ENCODE measurements at regions not wholly inside any gene's neighbourhood (a gene's known extent, or its start where the extent isn't known, plus 50 kb on each side); places are given as distances from the start of the nearest gene placed in this dataset.

- no peak for DNase-seq
Measured at GRCh38 chrX:109931677-109932076, 71.2 kb upstream of the TMEM164 start.

GRCh38 chrX:109934434-109934833, 68.5 kb upstream of the TMEM164 start:
- no peak for DNase-seq

DNA sequence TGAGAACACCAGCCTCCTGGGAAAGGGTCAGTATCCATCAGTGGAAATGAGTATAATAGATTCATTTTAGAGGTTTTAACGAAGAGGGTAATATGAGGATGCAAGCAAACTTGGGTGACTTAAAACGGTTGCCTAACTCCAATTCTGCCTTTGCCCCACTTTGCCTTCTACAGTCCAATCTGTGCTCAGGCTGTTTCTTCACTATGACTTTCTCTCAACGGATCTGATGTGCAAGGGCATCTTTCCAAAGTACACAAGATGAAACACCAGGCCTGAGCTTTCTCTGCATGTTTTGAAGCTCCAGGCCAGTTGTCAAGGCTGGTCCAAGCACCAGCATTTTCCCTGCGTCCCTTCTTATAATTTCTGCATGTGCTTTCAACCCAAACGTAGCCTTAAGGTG, 68.0 kb upstream of the TMEM164 start:
- no peak for DNase-seq

- no peak for DNase-seq
Measured at GRCh38 chrX:109936114-109936513, 66.8 kb upstream of the TMEM164 start.

DNA sequence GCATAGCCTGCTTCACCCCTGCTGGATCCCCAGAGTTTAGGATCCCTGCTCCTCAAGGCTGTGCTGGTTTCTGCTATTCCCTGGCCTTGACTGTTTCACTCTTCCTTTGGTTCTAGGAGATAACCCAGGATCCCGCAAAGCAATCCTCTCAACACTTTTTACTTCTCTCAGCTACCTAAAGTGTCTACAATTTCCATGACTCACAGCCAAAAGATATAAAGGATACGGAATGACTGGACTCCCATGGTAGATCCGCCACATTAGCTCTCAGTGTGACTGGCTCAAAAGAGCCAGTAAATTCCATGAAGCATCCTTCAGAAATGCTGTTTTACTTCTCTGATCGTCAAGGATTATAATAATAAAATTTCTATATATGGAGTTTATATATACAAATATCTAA, 66.3 kb upstream of the TMEM164 start:
- DNase-seq, result no peak

GRCh38 chrX:109939498-109939897, 63.4 kb upstream of the TMEM164 start:
- no peak for DNase-seq

- no peak for DNase-seq
Measured at GRCh38 chrX:109940411-109940810, 62.5 kb upstream of the TMEM164 start.

DNA sequence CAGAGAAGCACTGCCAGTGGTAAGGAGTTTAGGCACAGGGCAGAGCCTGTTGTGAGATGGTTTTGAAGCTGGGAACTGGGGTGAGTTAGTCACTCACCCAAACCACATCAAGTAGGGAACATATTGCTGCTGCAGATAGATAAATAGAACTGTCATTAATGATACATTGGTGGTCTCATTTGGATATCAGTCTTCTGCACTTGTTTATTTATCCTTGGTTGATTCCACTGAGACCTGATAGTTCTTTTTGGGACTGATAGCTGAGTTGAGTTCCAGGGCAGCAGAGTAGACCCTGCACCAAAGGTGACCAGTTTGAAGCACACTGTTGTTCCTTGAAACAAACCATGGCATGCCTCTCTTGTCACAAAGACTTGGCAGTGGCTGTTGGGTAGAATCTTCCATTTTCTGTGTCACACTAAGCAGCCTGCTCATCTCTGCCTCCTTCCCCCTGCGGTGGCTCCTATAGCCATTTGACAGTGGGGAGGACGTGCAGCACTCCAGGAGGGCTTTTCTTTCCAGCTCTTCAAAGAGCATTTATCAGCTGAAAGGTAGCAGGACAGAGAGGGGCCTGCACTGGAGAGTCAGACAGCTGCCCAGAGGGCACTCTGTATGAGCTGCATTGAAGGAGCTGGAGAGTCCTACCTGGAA, 59.7 kb upstream of the TMEM164 start:
- DNase-seq, result no peak

DNA sequence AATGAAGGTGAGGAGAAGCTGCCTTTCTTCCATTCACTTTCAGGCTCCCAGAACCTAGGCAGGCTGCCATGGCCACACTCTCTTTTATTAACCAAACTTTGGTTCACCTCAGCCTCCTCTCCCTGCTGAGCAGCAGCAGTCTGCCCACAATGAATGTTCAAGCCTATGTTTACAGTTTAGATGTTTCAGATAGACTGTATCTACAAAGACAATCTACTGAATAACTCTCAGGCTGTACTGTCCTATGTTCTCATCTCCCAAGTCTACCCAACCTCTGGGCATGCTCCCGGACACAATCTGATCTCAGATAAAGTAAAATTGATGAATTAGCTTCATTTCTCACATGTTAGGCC, 59.2 kb upstream of the TMEM164 start:
- DNase-seq, result no peak

DNA sequence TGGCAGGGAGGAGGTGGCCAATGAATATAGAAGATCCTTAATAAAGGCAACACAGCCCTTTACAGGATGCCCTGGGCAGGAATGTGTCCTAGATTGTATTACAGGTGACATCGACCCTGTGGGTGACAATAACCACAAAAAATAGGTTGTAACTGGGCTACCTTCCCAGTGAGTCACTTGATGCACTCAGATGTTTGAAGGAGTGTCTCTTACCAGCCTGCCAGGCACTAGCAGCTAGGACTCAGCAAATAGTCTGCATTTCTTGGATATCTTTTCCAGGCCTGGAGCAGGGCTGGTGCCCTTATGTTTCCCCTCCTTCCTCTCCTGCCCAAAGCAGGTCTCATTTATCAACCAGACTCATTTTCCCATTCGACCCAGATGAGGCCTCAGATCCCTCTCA, 50.9 kb upstream of the TMEM164 start:
- DNase-seq, result no peak

- peak in 3 of 4 experiments; percentile 5 to 43 (median 11) for DNase-seq
Measured at GRCh38 chrX:109952985-109953905, 49.7 kb upstream of the TMEM164 start.

Measured in suppressor macrophage (primary cell).